ENCODE measurements at regions not wholly inside any gene's neighbourhood (a gene's known extent, or its start where the extent isn't known, plus 50 kb on each side); places are given as distances from the start of the nearest gene placed in this dataset.
A peak's percentile ranks its signal among the peaks of the same experiment; 100 is the strongest.

DNA sequence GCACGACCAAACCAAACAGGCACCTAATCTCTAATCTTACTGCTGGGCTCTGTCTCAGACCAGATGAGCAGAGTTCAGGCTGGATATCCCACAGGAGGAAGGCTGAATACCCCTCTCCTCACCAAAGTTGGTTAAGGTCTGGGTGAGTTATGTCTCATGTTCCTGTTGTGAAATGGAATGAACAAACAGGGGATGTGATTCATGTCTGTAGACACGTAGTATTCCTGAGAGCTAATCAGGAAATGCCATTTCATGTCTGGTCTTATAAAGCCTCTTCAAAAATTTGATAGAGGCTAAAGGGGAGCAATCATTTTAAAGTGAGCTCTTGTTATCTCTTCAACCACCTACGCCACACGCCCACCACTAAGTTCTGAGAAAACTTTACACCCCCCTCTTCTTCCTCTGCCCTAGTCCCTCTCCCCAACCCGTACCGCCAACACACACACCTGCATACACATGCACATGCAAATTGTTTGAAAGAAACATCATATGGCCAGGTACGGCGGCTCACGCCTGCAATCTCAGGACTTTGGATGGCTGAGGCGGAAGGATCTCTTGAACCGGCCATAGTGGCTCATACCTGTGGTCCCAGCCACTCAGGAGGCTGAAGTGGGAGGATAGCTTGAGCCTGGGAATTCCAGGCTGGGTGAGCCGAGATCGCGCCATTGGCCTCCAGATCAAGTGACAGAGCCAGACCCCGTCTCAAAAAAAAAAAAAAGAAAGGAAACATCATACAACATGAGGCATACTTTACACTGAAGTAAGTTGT is 69.8 kb upstream of the RAI14 start:
- TF ChIP-seq POLR2A (IDR thresholded peaks at IDR 0.05; ENCODE audit: low read depth, low read length), result no peak
- TF ChIP-seq PAX5 (IDR thresholded peaks at IDR 0.05; ENCODE audit: insufficient read depth, low read length, severe bottlenecking), result no peak
- peak; percentile 34; the same call in 1 of the 2 replicates for TF ChIP-seq POU2F2 (IDR thresholded peaks at IDR 0.05; ENCODE audit: low read depth, low read length)
- FAIRE-seq, result no peak
- DNase-seq (ENCODE audit: insufficient read length, low spot score), result no peak

DNA sequence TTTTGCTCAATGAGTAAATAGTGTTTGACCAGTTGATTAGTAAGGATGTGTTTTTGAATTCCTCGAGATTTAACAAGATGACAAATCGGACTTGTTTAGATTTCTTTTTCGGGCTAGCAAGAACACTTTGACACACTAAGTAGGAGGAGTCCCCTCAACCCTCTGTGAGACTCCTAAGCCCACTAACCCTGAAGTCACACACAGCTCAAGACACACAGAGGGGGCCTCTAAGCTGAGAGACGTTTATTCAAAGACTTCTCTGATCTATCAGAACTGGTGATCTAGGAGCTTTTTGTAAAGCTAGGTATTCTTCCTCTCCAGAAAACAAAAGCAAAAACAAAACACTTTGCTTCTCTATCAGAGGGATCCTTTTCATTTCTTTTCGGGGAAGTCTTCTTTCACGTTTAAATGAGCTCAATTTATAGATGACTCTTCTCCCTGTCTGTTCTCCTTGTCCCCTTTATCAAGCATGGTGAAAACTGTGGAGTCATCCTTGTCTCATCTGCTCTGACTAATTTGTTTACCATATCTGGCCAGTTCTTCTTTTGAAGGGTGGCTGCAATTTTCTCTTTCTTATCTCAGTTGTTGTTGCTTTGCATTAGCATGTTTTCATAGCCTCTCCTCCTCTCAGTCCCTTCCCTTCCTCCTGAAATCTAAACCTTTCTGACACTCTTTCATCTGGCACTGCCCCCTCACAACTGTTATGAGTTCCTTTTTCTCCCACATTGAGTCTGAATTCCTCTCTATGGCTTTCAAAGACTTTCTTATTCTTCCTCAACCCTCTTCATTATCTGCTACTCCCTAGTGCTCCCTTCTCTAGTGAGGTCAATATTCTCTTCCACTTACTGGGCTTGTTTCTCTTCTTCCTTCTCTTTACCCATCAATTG is 68.5 kb upstream of the RAI14 start:
- TF ChIP-seq TAF1 (IDR thresholded peaks at IDR 0.05; ENCODE audit: low read depth, low read length) (no peak), POU2F2 (IDR thresholded peaks at IDR 0.05; ENCODE audit: low read depth, low read length) (0 out of 2 replicates have a peak, but pooled peaks have one; percentile 19), SPI1 (IDR thresholded peaks at IDR 0.05; ENCODE audit: low read depth, low read length) (peak; percentile 58)
- no peak for FAIRE-seq
- DNase-seq (ENCODE audit: insufficient read length, low spot score), result no peak

DNA sequence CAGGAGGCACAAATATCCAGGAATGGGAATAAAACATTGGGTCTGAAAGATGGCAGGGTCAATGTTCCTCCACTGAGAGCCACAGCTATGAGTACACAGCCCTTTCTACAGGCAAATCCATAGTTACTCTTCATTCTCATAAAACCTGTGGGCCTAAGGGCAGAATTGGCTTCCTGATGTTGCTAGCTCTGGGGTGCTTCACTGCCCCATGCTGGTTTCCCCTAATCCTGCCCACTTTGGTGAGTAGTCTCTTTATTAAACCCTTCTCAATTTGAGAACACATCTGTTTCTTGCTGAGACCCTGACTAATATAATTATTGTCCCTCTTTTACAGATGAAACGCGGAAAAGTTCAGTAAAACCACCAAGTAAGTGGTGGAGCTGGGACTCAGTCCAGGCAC is 66.3 kb upstream of the RAI14 start:
- FAIRE-seq (no peak), DNase-seq (ENCODE audit: insufficient read length, low spot score) (no peak)
- TF ChIP-seq PAX5 (IDR thresholded peaks at IDR 0.05; ENCODE audit: insufficient read depth, low read length, severe bottlenecking) (no peak), POLR2A (IDR thresholded peaks at IDR 0.05; ENCODE audit: low read depth, low read length) (no peak), SPI1 (IDR thresholded peaks at IDR 0.05; ENCODE audit: low read depth, low read length) (no peak), TAF1 (IDR thresholded peaks at IDR 0.05; ENCODE audit: low read depth, low read length) (no peak), POU2F2 (IDR thresholded peaks at IDR 0.05; ENCODE audit: low read depth, low read length) (no peak), POLR2AphosphoS5 (IDR thresholded peaks at IDR 0.05; ENCODE audit: low read depth, low read length) (no peak)

DNA sequence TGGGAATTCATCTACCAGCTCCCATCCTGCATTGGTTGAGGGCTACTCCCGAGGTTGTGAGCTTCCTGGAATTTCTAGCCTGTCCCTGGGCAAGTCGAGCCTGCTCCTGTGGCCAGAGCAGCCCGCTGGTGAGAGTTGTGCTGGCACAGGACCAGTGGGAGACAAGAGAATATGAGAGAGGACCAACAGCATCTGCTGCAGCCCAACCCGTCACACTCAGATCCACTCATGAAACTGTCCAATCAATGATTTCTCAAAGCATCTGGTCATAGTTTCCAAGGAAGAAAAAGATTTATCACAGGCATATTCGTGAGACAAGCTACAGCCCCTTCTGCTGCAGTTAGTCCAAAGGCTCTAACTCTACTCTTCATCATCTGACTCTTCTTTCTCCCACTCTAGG is 64.4 kb upstream of the RAI14 start:
- FAIRE-seq (no peak), DNase-seq (ENCODE audit: insufficient read length, low spot score) (no peak)
- TF ChIP-seq PAX5 (IDR thresholded peaks at IDR 0.05; ENCODE audit: insufficient read depth, low read length, severe bottlenecking) (no peak), POLR2AphosphoS5 (IDR thresholded peaks at IDR 0.05; ENCODE audit: low read depth, low read length) (no peak), POU2F2 (IDR thresholded peaks at IDR 0.05; ENCODE audit: low read depth, low read length) (no peak), SPI1 (IDR thresholded peaks at IDR 0.05; ENCODE audit: low read depth, low read length) (no peak), POLR2A (IDR thresholded peaks at IDR 0.05; ENCODE audit: low read depth, low read length) (no peak), TAF1 (IDR thresholded peaks at IDR 0.05; ENCODE audit: low read depth, low read length) (no peak)

DNA sequence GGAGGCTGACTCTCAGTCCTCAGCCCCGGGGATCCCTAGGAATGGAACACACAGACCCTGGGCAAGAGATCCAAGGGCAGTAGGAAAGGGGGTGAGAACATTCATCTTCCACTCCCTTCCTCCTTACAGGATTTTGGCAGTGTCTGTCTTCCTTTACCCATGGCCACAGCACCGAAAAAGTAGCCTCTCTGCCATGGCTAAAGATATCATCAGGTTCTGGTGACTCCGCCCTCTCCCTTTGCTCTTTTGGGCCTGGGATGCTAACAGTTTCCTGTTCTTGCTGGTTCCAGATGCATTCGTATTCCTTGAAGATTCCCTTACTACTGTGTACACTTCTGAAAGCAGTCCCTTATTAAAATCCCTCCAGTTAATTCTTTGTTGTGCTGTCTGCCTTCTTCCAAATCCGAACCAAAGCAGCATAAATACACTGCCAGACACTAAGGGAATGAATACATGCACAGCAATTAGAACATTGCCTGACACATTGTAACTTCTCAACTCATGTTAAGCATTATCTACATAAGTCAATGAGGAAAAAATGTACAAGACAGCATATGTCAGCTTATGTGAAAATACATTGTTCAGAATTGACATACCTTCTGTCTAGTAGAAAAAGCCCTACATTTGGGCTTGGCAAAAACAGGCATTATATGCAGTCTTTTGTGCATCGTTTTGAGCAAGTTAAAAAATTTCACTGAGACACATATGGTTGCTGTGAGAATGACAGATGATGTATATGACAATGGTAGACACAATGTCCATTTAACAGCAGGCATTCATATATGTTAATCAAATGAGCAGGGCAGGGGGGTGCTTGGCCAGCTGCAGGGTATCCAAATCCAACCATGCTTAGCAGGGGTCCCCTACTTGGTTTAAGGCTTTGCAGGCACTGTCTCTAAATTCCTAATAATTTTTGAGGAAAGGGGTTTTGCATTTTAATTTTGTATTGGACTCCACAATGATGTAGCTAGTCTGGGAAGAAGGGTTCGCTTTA is 58.8 kb upstream of the RAI14 start:
- DNase-seq (ENCODE audit: insufficient read length, low spot score) (no peak), FAIRE-seq (no peak)
- no peak for TF ChIP-seq TAF1 (IDR thresholded peaks at IDR 0.05; ENCODE audit: low read depth, low read length)
- TF ChIP-seq PAX5 (IDR thresholded peaks at IDR 0.05; ENCODE audit: insufficient read depth, low read length, severe bottlenecking), result no peak
- no peak for TF ChIP-seq SPI1 (IDR thresholded peaks at IDR 0.05; ENCODE audit: low read depth, low read length)
- TF ChIP-seq POLR2A (IDR thresholded peaks at IDR 0.05; ENCODE audit: low read depth, low read length), result no peak
- TF ChIP-seq POU2F2 (IDR thresholded peaks at IDR 0.05; ENCODE audit: low read depth, low read length), result no peak
- TF ChIP-seq POLR2AphosphoS5 (IDR thresholded peaks at IDR 0.05; ENCODE audit: low read depth, low read length), result no peak

DNA sequence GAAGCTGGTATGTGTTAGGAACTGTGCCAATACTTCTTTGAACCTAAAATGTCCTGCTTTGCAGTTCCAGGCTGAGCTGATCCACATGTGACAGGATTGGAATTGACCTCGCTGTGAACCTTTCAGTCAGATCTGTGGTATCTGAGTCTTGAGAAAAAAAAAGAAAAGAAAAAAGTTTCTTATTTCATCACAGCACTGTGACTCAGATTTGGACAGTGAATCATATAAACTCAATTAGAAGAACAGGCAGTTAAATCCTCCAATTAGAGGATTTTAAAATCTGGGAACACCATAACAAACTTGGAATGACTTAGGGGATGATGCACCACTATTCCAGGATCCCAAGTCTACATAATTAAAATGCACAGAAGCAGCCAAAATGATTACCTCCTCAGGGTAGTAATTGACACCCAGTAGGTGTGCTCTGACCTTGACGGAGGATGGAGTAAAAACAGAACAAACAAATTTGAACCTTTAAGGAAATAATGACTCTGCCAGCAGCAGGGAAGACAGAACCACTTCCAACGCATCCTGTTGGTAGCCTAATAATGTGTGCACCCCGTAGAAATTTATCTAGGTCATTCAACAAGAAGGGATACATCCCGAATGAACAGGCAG is 57.8 kb upstream of the RAI14 start:
- DNase-seq (ENCODE audit: insufficient read length, low spot score) (no peak), FAIRE-seq (no peak)
- TF ChIP-seq POU2F2 (IDR thresholded peaks at IDR 0.05; ENCODE audit: low read depth, low read length) (no peak), TAF1 (IDR thresholded peaks at IDR 0.05; ENCODE audit: low read depth, low read length) (no peak), POLR2A (IDR thresholded peaks at IDR 0.05; ENCODE audit: low read depth, low read length) (no peak), PAX5 (IDR thresholded peaks at IDR 0.05; ENCODE audit: insufficient read depth, low read length, severe bottlenecking) (no peak), POLR2AphosphoS5 (IDR thresholded peaks at IDR 0.05; ENCODE audit: low read depth, low read length) (no peak)

DNA sequence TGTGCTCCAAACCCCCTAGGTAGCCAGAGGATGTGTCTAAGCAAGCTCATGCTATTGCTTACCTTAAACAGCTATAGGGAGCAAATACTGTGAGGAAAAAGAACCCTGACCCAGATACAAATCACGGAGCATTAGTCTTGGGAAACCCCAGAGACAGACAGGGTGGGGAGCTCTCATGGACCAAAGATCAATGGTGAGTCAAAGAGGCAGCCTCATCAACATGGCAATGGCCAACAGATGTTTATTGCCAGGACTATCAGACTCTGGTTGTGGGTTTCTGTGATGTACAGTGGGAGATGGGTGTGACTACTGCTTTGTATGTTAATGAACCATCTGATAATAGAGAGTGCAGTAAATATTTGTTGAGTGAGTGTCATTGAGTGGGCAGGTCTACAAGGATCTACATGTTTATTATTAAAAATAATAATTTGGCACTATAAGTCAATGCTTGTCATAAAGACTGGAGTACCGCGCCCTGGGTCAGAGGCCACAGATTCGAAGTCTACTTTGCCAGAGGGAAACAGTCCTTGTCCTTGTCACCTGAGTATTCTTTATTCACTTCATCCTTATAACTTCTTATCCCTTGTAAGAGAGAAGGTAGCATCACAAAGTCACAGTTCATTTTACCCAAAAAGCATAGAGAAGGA is 56.5 kb upstream of the RAI14 start:
- DNase-seq (ENCODE audit: insufficient read length, low spot score), result no peak

DNA sequence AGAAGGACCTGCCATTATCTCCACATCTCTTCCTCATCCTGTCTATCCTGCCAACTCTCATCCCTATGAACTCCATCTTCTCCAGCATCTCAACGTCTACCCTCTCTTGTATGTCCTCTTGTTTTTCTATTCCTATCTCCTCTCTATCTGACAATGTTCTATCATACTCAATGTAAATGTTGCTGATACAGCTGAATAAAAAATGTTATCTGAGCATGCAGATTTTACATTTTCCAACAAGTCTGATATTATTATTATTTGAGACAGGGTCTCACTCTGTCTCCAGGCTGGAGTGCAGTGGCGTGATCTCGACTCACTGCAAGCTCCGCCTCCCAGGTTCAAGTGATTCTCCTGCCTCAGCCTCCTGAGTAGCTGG is 56.0 kb upstream of the RAI14 start:
- no peak for TF ChIP-seq POLR2AphosphoS5 (IDR thresholded peaks at IDR 0.05; ENCODE audit: low read depth, low read length)
- TF ChIP-seq POLR2A (IDR thresholded peaks at IDR 0.05; ENCODE audit: low read depth, low read length), result no peak
- DNase-seq (ENCODE audit: insufficient read length, low spot score), result no peak
- FAIRE-seq, result no peak

More for the DNA sequence above, 56.5 kb upstream of the RAI14 start:
- no peak for FAIRE-seq
- no peak for TF ChIP-seq POLR2A (IDR thresholded peaks at IDR 0.05; ENCODE audit: low read depth, low read length)
- no peak for TF ChIP-seq SPI1 (IDR thresholded peaks at IDR 0.05; ENCODE audit: low read depth, low read length)
- TF ChIP-seq POU2F2 (IDR thresholded peaks at IDR 0.05; ENCODE audit: low read depth, low read length), result no peak
- TF ChIP-seq POLR2AphosphoS5 (IDR thresholded peaks at IDR 0.05; ENCODE audit: low read depth, low read length), result no peak
- no peak for TF ChIP-seq TAF1 (IDR thresholded peaks at IDR 0.05; ENCODE audit: low read depth, low read length)
- no peak for TF ChIP-seq PAX5 (IDR thresholded peaks at IDR 0.05; ENCODE audit: insufficient read depth, low read length, severe bottlenecking)

Data from GM12891 (cell line).